ENCODE measurements at regions not wholly inside any gene's neighbourhood (a gene's known extent, or its start where the extent isn't known, plus 50 kb on each side); places are given as distances from the start of the nearest gene placed in this dataset.
"Not testable (repeated sequence)": the region's sequence is repeated elsewhere in the genome, so short reads cannot be mapped to it uniquely, and the experiment has no call there.

DNA sequence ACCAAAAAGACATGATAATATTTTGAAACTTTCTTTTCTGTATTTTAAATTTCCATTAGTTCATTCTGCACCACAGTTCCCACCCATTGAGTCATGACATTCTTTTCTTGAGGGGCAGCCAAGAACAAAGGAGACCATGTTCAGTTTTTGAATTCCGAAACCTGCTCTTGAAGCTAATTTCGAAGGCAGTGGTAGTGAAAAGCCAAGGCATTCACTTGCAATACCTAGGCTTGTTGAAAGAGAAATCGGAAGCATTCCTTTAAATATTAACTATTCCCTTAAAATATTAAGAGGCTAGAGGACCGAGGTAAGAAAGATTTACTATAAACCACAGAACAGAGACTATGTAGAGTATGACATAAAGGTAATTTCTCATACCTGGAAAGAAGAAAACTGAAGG lies 256.3 kb downstream of the ADGRL2 start:
- Histone ChIP-seq H3K27me3 (ENCODE audit: control insufficient read depth in 3 of 3, insufficient read depth in 3 of 3, low read depth in 1 of 3, low read length in 3 of 3) (no peaks in the 10 kb centered on the region), H2BK12ac (ENCODE audit: low read length) (no peak overlapping the region), H3K4me3 (ENCODE audit: low read length in 2 of 2) (no peak overlapping the region), H3K18ac (ENCODE audit: low read length) (no peak overlapping the region), H2BK120ac (ENCODE audit: low read depth, low read length) (no peak overlapping the region), H2BK15ac (ENCODE audit: low read length) (no peak overlapping the region), H3K27ac (replicated peaks; ENCODE audit: low read length) (no peak overlapping the region), H4K91ac (ENCODE audit: low read depth, low read length, poor library complexity) (no peak overlapping the region), H2AK5ac (ENCODE audit: low read depth, low read length) (no peak overlapping the region), H3K36me3 (replicated peaks in 1 of 2; ENCODE audit: control insufficient read depth in 2 of 2, insufficient read depth in 2 of 2, low read length in 2 of 2) (no peaks in the 10 kb centered on the region), H2BK5ac (ENCODE audit: low read length) (no peak overlapping the region), H3K23ac (ENCODE audit: low read depth, low read length, poor library complexity) (no peak overlapping the region), H3K4me1 (ENCODE audit: control insufficient read depth in 2 of 2, insufficient read depth in 1 of 2, low read depth in 1 of 2, low read length in 2 of 2) (no peaks in the 10 kb centered on the region), H3K9ac (ENCODE audit: low read depth, low read length, poor library complexity) (no peak overlapping the region), H3K4me2 (ENCODE audit: insufficient read depth, low read length, poor library complexity, severe bottlenecking) (no peak overlapping the region), H3K4ac (ENCODE audit: low read length) (no peak overlapping the region), H2AFZ (ENCODE audit: low read length) (no peak overlapping the region), H3K14ac (ENCODE audit: low read length) (no peak overlapping the region), H4K8ac (ENCODE audit: low read depth, low read length) (no peak overlapping the region), H3K79me1 (ENCODE audit: low read depth, low read length) (no peaks in the 10 kb centered on the region), H3K9me3 (replicated peaks in 1 of 2; ENCODE audit: control insufficient read depth in 2 of 2, insufficient read depth in 1 of 2, low read depth in 1 of 2, low read length in 2 of 2) (peaks cover 0 to 2% of the 10 kb centered on the region in 2 donors)
- no peak for DNase-seq (ENCODE audit: low spot score)
- WGBS, 2 donors (ENCODE audit: extremely low coverage in 2 of 2, insufficient read length in 2 of 2, insufficient replicate concordance in 1 of 2) = no CpG with 5 or more reads among the region's 4 CpGs

DNA sequence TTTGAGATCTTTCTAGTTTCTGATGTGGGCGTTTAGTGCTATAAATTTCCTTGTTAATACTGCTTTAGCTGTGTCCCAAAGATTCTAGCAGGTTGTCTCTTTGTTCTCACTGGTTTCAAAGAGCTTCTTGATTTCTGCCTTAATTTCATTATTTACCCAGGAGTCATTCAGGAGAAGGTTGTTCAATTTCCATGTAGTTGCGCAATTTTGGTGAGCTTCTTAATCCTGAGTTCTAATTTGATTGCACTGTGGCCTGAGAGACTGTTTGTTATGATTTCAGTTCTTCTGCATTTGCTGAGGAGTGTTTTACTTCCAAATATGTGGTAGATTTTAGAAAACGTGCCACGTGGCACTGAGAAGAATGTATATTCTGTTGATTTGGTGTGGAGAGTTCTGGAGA lies 254.6 kb downstream of the ADGRL2 start:
- H3K27ac ChIP-seq (replicated peaks; ENCODE audit: low read length); H3K36me3 ChIP-seq (replicated peaks in 1 of 2; ENCODE audit: control insufficient read depth in 2 of 2, insufficient read depth in 2 of 2, low read length in 2 of 2); H3K4ac ChIP-seq (ENCODE audit: low read length); H3K4me2 ChIP-seq (ENCODE audit: insufficient read depth, low read length, poor library complexity, severe bottlenecking); H3K23ac ChIP-seq (ENCODE audit: low read depth, low read length, poor library complexity); H3K18ac ChIP-seq (ENCODE audit: low read length); H2AK5ac ChIP-seq (ENCODE audit: low read depth, low read length); H3K79me1 ChIP-seq (ENCODE audit: low read depth, low read length); H2BK5ac ChIP-seq (ENCODE audit: low read length); H4K91ac ChIP-seq (ENCODE audit: low read depth, low read length, poor library complexity); H3K9me3 ChIP-seq (replicated peaks in 1 of 2; ENCODE audit: control insufficient read depth in 2 of 2, insufficient read depth in 1 of 2, low read depth in 1 of 2, low read length in 2 of 2); H3K27me3 ChIP-seq (ENCODE audit: control insufficient read depth in 3 of 3, insufficient read depth in 3 of 3, low read depth in 1 of 3, low read length in 3 of 3); H2BK120ac ChIP-seq (ENCODE audit: low read depth, low read length); H4K8ac ChIP-seq (ENCODE audit: low read depth, low read length); H3K9ac ChIP-seq (ENCODE audit: low read depth, low read length, poor library complexity); H2BK12ac ChIP-seq (ENCODE audit: low read length); H3K4me3 ChIP-seq (ENCODE audit: low read length in 2 of 2); DNase-seq (ENCODE audit: low spot score); H3K14ac ChIP-seq (ENCODE audit: low read length); H2BK15ac ChIP-seq (ENCODE audit: low read length); H3K4me1 ChIP-seq (ENCODE audit: control insufficient read depth in 2 of 2, insufficient read depth in 1 of 2, low read depth in 1 of 2, low read length in 2 of 2); H2AFZ ChIP-seq (ENCODE audit: low read length): not testable (repeated sequence)
- no CpG with 5 or more reads among the region's 4 CpGs for WGBS, 2 donors (ENCODE audit: extremely low coverage in 2 of 2, insufficient read length in 2 of 2, insufficient replicate concordance in 1 of 2)

DNA sequence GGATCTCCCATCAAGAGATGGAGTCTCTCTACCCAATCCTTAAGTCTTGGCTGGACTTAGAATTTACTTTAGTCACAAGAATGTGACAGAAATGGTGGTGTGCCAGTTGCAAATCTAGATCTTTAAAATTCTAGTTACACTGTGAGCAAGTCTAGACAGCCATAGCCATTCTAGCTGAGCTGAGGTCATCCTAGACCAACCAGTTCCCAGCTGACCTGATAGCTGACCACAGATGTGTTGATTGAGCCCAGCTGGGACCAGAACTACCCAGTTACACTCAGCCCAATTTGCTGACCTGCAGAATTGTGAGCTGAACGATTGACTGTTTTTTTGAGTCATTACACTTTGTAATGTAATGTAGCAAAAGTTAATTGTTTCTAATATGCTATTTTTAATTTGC lies 251.8 kb downstream of the ADGRL2 start:
- H2BK15ac ChIP-seq (ENCODE audit: low read length) = no peak overlapping the region

DNA sequence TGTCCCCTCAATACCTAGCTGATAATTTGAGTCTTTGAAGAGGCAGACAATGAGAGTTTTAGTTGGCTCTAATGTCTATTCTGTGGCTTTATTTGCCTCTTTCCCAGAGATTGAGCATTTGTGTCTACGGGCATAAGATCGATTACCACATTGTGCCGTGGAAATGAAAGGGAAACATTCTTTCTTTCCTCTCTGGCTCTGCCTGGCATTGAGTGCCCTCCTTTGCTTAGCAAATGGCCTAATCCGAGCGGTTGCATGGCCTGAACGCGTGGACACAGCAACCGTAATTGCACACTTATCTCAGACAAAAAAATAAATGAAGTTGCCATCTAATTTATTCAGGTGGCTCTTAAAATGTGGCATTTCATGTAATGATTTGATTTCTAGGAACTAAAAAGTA lies 247.9 kb downstream of the ADGRL2 start:
- no peak overlapping the region for H2AK5ac ChIP-seq (ENCODE audit: low read depth, low read length)
- H3K18ac ChIP-seq (ENCODE audit: low read length) = no peak overlapping the region
- no peak overlapping the region for H4K8ac ChIP-seq (ENCODE audit: low read depth, low read length)
- H3K14ac ChIP-seq (ENCODE audit: low read length) = no peak overlapping the region
- no peak overlapping the region for H2BK5ac ChIP-seq (ENCODE audit: low read length)
- no peak overlapping the region for H3K9ac ChIP-seq (ENCODE audit: low read depth, low read length, poor library complexity)
- H3K4ac ChIP-seq (ENCODE audit: low read length) = no peak overlapping the region
- WGBS, 2 donors (ENCODE audit: extremely low coverage in 2 of 2, insufficient read length in 2 of 2, insufficient replicate concordance in 1 of 2) = no CpG with 5 or more reads among the region's 8 CpGs
- H2BK120ac ChIP-seq (ENCODE audit: low read depth, low read length) = no peak overlapping the region
- H3K4me2 ChIP-seq (ENCODE audit: insufficient read depth, low read length, poor library complexity, severe bottlenecking) = no peak overlapping the region
- peak; percentile 6 for DNase-seq (ENCODE audit: low spot score)
- no peak overlapping the region for H2BK12ac ChIP-seq (ENCODE audit: low read length)
- no peak overlapping the region for H4K91ac ChIP-seq (ENCODE audit: low read depth, low read length, poor library complexity)
- H3K9me3 ChIP-seq (replicated peaks in 1 of 2; ENCODE audit: control insufficient read depth in 2 of 2, insufficient read depth in 1 of 2, low read depth in 1 of 2, low read length in 2 of 2) = no peaks in the 10 kb centered on the region
- H2BK15ac ChIP-seq (ENCODE audit: low read length) = no peak overlapping the region
- H3K79me1 ChIP-seq (ENCODE audit: low read depth, low read length) = no peaks in the 10 kb centered on the region
- no peak overlapping the region for H3K23ac ChIP-seq (ENCODE audit: low read depth, low read length, poor library complexity)
- no peaks in the 10 kb centered on the region for H3K36me3 ChIP-seq (replicated peaks in 1 of 2; ENCODE audit: control insufficient read depth in 2 of 2, insufficient read depth in 2 of 2, low read length in 2 of 2)
- no peak overlapping the region for H3K4me3 ChIP-seq (ENCODE audit: low read length in 2 of 2)
- no peak overlapping the region for H3K27ac ChIP-seq (replicated peaks; ENCODE audit: low read length)
- no peak overlapping the region for H2AFZ ChIP-seq (ENCODE audit: low read length)
- peaks cover 0 to 5% of the 10 kb centered on the region in 2 donors for H3K4me1 ChIP-seq (ENCODE audit: control insufficient read depth in 2 of 2, insufficient read depth in 1 of 2, low read depth in 1 of 2, low read length in 2 of 2)
- no peaks in the 10 kb centered on the region for H3K27me3 ChIP-seq (ENCODE audit: control insufficient read depth in 3 of 3, insufficient read depth in 3 of 3, low read depth in 1 of 3, low read length in 3 of 3)

More for the DNA sequence above, 251.8 kb downstream of the ADGRL2 start:
- Histone ChIP-seq H2BK120ac (ENCODE audit: low read depth, low read length) (no peak overlapping the region), H3K4me3 (ENCODE audit: low read length in 2 of 2) (no peak overlapping the region), H4K8ac (ENCODE audit: low read depth, low read length) (no peak overlapping the region), H3K9ac (ENCODE audit: low read depth, low read length, poor library complexity) (no peak overlapping the region), H3K4me1 (ENCODE audit: control insufficient read depth in 2 of 2, insufficient read depth in 1 of 2, low read depth in 1 of 2, low read length in 2 of 2) (peaks cover 0 to 5% of the 10 kb centered on the region in 2 donors), H3K23ac (ENCODE audit: low read depth, low read length, poor library complexity) (no peak overlapping the region), H3K18ac (ENCODE audit: low read length) (no peak overlapping the region), H3K4me2 (ENCODE audit: insufficient read depth, low read length, poor library complexity, severe bottlenecking) (no peak overlapping the region), H3K36me3 (replicated peaks in 1 of 2; ENCODE audit: control insufficient read depth in 2 of 2, insufficient read depth in 2 of 2, low read length in 2 of 2) (no peaks in the 10 kb centered on the region), H3K4ac (ENCODE audit: low read length) (no peak overlapping the region), H2AK5ac (ENCODE audit: low read depth, low read length) (no peak overlapping the region), H3K79me1 (ENCODE audit: low read depth, low read length) (no peaks in the 10 kb centered on the region), H4K91ac (ENCODE audit: low read depth, low read length, poor library complexity) (no peak overlapping the region), H3K14ac (ENCODE audit: low read length) (no peak overlapping the region), H3K27me3 (ENCODE audit: control insufficient read depth in 3 of 3, insufficient read depth in 3 of 3, low read depth in 1 of 3, low read length in 3 of 3) (no peaks in the 10 kb centered on the region), H3K27ac (replicated peaks; ENCODE audit: low read length) (no peak overlapping the region), H2BK5ac (ENCODE audit: low read length) (no peak overlapping the region), H2BK12ac (ENCODE audit: low read length) (no peak overlapping the region), H2AFZ (ENCODE audit: low read length) (no peak overlapping the region), H3K9me3 (replicated peaks in 1 of 2; ENCODE audit: control insufficient read depth in 2 of 2, insufficient read depth in 1 of 2, low read depth in 1 of 2, low read length in 2 of 2) (peaks cover 0 to 2% of the 10 kb centered on the region in 2 donors)
- no CpG with 5 or more reads among the region's 1 CpG for WGBS, 2 donors (ENCODE audit: extremely low coverage in 2 of 2, insufficient read length in 2 of 2, insufficient replicate concordance in 1 of 2)
- DNase-seq (ENCODE audit: low spot score) = no peak
